ENCODE measurements at regions not wholly inside any gene's neighbourhood (a gene's known extent, or its start where the extent isn't known, plus 50 kb on each side); places are given as distances from the start of the nearest gene placed in this dataset.

GRCh38 chr2:18342901-18343300 is 217.6 kb downstream of the RDH14 start:
- TF ChIP-seq CTCF (IDR thresholded peaks at IDR 0.05) = no peak
- no peak for TF ChIP-seq POLR2A (IDR thresholded peaks at IDR 0.05)

Measured in esophagus squamous epithelium (tissue), 4 donors.